Activated T-cell treated with anti-CD3 and anti-CD28 coated beads, Interleukin-2, amount 50 U/mL, for 48 hours (primary cell): ENCODE measurements at regions not wholly inside any gene's neighbourhood (a gene's known extent, or its start where the extent isn't known, plus 50 kb on each side); places are given as distances from the start of the nearest gene placed in this dataset.
"Not testable (repeated sequence)": the region's sequence is repeated elsewhere in the genome, so short reads cannot be mapped to it uniquely, and the experiment has no call there.

Source experiments
- DNase-seq, 2 experiments: peaks; one replicate each; pipeline ENCODE4 v3.0.0-alpha.2; 2020

DNA sequence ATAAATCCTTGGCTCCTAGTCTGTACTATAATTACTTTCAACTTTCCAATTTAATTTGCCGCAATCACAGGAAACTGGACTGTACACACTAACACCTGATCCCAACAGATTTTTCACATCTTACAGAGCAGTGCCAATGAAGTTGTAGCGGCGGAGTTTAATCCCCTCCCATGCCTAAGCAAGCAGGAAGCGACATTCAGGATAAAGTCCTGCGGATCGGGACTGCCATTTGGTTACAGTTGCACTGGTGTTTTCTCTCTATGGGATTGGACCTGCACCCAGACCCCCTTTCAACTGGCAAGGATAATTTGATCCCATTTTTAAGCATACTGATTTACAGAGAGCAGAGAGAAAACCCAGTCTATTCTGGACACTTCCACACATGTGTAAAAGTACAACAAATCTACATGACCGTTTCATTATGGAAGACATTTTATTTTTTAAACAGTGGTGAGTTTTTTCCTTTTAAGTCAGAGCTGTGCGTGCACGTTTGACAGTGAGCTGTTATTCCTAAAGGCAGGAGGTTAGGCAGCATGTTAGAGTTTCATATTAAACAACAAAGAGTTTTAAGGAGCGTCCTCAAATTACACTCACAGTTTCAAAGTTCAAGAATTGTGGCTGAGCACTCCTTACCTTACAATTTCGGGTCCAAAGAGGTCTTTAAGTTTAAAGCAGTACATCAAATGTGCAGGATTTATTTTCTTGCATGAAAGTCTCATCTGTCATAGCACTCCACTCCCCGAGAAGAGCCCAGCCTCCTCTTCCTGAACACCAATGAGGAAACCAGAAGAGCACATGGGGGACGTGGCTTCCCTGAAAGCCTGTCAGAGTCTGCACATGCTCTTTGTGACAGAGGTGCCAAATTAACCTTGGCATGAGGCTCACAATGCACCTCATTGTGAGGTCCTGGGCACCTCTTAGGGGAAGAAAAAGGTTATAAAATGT is 141.6 kb upstream of the RFC3 start:
- peak; percentile 26 to 31 for DNase-seq

DNA sequence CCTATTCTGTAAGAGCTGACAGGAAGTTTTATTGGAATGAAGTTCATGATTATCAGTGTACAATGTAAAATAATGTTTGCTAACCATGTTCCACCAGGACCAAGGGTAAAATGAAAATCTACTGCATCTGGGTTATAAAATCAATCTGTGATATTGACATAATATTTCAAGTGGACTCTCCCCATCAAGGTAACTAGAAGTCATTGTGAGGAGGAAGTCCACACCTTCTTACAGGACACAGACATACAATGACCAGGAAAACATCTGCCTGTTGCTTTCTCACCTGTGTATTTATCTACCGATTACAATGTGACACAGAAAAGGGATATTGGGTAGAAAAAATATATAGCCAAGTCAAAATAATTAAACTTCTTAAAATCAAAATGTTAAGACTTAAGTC is 140.7 kb upstream of the RFC3 start:
- no peak for DNase-seq

DNA sequence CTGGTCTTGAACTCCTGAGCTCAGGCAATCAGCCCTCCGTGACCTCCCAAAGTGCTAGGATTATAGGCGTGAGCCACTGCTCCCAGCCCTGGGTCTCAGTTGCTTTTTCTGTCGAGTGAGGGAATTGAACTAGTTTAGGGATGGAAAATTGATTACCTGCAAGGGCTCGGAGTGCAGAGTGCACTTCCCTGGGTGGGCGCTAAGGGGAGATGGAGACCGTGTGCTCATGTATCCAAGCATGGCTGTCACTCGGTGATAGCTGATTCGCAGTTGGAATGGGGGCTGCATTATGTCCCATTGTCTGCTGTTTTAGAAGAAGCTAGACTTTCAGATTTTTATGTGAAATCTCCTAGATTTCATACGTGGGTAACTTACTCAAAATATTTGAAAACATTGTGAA is 139.9 kb upstream of the RFC3 start:
- DNase-seq, result no peak

DNA sequence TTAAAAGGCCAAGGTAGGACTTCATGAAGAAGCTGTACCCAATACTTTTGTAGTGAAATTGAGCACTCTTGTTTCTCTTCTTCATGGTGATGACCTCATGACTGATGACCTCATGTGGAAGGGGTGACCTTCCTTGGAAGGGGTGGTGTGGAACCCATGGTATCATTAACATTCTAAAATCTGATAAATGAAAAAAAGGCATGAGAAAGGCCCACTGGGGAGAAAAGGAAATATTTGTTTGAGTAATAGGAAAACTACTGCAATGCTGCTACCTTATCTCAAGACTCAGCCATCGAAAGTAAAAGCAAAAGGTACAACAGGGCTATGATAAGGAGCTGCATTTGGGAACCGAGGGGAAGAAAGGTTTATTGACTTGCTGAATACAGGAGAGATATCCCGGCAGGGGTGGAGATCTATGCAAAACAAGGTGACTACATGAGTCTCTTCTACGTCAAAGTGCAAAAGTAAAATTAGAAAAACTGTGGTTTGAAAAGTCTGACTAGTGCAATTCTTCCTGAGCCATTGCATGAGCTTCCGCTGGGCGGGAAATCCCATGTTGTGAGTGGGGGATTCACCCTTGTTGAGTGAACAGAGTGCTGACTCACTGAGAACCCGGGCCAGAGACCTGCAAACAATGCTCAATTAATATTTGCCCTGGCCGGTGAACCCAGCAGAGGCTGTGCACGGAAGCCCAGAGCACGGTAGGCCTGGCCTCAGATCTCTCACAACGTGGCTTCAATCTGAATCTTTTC is 138.9 kb upstream of the RFC3 start:
- DNase-seq, result peak; percentile 83 to 84

DNA sequence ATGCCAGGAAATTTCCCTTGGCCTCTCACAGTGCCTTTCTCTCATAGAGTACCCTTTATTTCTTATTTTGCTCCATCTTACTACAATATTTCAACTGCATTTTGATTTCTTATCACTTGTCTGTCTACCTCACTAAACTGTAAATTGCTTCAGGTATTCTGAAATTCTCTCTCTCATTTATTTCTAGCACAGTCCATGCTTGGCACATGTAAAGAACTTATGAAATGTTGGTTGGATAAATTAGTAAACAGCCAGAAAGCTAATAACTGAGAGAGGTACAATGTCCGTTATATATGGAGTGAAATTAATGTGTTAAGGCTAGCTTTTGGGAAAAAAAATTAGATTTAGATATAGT is 138.3 kb upstream of the RFC3 start:
- DNase-seq, result no peak

DNA sequence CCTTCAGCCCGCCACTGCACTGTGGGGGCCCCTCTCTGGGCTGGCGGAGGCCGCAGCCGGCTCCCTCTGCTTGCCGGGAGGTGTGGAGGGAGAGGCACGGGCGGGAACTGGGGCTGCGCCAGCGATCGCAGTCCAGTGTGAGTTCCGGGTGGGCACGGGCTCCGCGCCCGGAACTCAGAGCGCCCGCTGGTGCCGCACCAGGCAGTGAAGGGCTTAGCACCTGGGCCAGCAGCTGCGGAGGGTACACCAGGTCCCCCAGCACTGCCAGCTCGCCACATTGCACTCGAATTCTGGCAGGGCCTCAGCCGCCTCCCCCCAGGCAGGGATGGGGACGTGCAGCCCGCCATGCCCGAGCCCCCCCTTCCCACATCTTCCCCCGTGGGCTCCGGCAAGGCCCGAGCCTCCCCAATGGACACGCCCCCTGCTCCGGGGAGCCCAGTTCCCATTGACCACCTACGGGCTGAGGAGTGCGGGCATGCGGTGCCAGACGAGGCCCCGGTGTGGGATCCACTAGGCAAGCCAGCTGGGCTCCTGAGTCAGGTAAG is 135.9 kb upstream of the RFC3 start:
- DNase-seq, result no peak

DNA sequence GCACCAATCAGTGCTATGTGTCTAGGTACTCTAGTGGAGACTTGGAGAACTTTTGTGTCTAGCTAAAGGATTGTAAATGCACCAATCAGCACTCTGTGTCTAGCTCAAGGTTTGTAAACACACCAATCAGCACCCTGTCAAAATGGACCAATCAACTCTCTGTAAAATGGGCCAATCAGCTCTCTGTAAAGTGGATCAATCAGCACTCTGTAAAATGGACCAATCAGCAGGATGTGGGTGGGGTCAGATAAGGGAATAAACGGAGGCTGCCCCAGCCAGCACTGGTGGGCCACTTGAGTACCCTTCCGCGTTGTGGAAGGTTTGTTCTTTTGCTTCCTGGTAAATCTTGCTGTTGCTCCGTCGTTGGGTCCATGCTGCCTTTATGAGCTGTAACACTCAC is 135.3 kb upstream of the RFC3 start:
- not testable (repeated sequence) for DNase-seq

DNA sequence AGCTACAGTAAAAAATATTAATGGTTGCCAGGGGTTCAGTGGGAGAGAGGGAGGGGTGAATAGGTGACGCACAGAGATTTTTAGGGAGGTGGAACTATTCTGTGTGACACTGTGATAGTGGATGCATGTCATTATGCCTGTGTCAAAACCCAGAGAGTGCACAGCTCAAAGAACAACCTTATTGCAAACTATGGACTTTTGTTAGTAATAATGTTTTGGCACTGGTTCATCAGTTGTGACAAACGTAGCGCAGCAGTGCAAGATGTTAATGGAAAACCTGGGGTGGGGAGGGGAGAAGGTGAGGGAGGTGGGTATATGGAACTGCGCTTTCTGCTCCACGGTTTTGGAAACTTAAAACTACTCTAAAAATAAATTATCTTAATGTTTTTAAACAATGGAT is 134.6 kb upstream of the RFC3 start:
- DNase-seq, result no peak

DNA sequence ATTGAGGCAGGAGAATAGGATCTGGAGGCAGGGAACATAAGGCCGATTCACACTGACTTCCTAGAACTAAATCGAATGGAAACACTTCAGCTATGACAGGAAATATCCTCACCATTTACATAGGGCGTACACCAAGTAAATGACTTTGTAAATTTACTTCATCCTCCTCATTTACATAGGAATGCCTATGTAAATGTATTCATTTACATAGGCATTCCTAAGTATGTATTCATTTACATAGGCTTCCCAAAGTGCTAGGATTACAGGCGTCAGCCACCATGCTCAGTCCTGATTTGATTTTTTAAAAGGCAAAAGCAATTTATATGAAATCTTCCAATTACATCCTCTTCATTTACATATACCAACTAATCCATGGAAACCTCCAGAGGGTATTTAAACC is 133.1 kb upstream of the RFC3 start:
- DNase-seq, result no peak

DNA sequence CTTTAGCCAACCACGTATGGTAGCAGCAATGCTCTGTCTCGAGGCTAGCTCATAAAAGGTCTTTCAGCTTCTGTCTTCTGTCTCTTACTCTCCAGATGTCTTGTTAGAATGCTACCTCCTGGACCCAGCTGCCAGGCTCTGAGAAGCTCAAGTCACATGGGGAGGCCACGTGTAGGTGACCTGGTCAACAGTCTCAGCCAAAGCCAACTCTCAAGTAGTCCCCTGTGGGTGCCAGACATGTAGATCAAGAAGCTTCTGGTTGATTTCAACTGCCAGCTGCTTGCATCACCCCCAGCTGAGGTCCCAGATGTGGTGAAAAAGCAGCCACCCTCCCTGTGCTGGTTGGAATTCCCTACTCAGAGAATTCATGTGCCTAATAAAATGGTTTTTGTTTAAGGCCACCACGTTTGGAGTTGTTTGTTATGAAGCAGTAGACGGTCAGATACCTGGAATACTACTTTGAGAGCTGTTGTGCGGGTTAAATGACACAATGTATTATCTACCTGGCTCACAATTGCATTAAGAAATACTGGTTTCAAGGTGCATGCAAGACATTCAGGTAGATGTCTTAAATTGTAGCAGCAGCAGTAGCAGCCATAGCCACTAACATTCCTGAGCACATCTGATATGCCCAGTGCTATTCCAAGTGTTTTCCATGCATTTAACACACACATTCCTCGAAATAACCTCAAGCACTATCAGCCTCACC is 131.0 kb upstream of the RFC3 start:
- DNase-seq, result no peak

DNA sequence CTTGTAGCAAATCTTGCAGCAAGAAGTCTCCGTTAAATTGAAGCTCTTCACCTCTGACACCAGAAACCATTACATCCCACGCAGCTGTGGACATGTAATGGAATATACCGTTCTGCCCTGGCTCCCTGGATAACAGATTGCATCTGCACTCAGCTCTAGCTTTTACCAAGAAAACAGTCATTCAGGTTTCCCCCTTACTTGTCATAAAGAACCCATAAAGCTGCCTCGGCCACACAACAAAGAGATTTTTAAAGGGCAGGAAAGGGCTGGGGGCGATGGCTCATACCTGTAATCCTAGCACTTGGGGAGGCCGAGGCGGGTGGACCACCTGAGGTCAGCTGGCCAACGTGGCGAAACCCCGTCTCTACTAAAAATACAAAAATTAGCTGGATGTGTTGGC is 127.6 kb upstream of the RFC3 start:
- DNase-seq, result no peak

DNA sequence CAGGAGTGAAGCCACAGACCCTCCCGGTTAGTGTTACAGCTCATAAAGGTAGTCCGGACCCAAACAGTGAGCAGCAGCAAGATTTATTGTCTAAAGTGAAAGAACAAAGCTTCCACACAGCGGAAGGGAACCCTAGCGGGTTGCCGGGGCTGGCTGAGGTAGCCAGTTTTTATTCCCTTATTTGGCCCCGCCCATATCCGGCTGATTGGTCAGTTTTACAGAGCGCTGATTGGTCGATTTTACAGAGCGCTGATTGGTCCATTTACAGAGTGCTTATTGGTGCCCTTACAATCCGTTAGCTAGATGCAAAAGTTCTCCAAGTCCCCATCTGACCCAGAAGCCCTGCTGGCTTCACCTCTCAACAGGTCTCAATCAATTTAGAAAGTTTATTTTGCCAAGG is 126.0 kb upstream of the RFC3 start:
- no peak for DNase-seq

DNA sequence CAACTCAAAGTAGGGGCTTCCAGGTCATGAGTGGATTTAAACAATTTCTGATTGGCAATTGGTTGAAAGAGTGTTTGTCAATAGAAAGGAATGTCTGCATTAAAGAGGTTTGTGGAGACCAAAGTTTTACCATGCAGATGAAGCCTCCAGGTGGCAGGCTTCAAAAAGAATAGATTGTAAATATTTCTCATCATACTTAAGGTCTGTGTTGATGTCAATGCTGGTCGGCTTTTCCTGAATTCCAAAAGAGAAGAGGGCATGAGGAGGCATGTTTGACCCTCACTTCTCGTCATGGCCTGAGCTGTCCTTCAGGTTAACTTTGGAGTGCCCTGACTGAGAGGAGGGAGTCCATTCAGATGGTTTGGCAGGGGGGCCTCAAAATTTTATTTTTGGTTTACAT is 125.4 kb upstream of the RFC3 start:
- DNase-seq, result no peak

DNA sequence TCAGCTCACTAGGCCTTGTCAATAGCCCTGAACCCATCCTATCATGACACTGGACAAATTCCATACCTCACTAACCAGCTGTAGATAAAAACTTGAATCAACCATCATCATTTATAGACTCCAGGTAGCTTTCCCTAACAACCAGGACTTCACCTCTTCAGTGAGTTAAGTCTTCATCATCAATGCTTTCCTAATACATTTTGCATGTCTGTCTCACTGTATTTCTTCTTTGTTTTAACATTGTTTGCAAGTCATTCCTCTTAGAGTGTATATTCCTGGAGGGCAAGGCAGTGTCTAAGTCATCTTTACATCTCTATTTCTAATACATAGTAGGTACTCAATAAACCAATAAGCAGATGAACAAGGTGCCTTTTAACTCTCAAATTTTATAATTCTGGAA is 123.4 kb upstream of the RFC3 start:
- DNase-seq, result no peak

DNA sequence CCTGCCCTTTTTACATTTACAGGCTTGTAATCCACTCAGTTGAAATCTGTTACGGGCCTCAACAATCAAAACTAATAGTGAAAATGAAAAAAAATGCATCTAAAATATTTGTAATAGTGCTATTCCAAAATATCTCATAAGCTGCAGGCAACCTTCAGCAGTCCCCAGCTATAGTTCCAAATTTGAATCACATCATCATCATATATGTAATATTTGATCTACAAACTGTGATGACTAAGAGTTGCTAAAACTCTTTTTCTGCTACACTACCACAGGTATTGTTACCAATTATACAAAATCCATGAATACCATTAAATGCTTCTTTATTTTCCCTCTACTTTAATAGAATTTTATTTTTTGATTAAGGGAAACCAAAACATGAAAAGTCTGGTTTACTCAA is 121.4 kb upstream of the RFC3 start:
- no peak for DNase-seq

DNA sequence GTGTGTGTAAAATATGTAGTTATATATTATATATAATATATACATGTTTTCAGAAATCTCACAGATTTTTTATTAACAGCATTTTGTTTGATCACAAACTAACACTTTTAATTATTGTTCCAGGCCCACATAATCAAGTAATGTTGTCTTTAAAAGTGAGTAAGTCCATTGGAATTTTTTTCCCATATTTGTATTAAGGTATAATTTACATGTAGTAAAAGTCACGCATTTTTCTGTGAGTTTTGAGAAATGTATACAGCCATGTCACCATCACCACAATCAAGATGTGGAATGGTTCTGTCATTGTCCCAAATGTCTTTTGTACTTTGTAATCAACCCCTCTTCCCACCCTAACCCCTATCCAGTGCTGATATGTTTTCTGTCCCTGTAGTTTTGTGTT is 120.0 kb upstream of the RFC3 start:
- DNase-seq, result no peak

DNA sequence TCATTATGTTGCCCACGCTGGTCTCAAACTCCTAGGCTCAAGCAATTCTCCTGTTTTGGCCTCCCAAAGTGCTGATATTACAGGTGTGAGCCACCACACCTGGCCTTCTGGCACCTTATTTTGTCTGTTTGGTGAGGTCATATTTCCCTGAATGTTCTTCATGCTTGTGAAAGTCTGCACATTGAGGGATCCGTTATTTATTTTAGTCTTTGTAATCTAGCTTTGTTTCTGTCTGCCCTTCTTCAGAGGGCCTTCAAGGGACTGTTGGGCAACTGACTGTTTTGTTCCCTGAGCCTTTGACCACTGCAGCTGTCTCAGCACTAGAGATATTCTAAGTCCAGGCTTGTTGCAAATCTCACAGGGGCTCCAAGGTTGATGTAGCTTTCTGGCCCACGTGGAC is 110.5 kb upstream of the RFC3 start:
- DNase-seq, result no peak

DNA sequence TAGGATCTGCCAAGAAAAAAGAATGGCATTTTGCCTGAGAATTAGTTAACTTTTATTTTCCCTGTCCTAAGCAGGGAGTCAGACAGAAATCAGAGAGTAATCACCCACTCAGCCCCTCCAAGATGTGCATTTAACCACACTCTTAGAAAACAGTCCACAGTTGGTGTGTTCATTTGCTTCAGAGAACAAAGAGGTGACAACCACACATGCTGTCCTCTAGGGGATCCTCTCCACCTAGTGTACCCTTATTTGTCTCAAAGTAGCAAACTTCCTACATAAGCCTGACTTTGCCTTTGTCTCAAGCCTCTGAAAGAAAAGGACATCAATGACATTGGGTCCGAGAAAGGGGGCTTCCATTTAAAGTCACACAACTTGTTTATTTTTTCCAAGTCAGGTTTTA is 107.0 kb upstream of the RFC3 start:
- no peak for DNase-seq

DNA sequence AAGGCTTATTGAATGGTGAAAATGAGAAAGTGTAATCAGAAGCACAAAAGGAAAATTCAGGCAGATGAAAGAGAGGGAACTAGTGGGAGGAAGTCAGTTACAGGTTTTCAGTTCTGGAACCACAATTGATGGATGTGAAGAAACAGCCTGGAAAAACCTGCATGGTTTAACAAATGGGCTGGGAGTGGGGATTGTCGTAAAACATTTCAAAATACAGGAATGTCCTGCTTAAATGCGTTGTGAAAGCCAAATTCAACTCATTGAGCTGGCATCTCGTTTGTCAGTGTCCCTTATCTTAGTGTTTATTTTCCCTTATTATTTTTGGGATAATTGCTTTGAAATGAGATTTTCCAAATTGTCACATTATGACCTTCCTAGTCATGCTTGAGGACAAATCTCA is 106.5 kb upstream of the RFC3 start:
- no peak for DNase-seq

DNA sequence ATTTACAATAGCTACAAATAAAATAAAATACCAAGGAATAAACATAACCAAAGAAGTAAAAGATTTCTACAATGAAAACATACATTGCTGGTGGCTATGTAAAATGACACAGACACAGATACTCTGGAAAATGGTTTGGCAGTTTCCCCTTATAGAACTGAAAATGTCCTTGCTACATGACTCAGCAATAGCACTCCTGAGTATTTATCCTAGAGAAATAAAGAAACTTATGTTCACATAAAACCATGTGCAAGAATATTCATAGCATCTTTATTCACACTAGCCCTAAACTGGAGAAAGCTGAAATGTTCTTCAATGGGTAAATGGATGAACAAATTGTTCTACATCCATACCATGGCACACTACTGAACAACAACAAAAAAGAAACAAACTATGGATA is 100.2 kb upstream of the RFC3 start:
- no peak for DNase-seq

DNA sequence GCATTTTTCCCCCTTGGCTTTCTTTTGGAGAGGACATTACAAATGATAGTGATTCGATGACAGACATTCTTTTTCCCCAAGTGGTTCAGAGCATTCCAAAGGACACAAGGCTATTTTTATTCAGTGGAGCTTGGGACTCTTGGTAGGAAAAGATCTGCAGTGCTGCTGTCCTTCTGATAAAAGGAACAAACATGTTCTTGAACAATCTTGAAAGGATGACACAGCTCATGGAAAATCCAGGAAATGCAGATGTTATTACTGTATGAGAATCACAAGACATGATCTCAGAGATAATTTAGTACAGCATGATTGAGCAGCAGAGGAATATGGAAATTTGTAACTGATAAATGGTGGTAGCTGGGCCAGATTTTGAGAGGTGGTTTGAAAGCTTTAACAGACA is 96.2 kb upstream of the RFC3 start:
- no peak for DNase-seq

DNA sequence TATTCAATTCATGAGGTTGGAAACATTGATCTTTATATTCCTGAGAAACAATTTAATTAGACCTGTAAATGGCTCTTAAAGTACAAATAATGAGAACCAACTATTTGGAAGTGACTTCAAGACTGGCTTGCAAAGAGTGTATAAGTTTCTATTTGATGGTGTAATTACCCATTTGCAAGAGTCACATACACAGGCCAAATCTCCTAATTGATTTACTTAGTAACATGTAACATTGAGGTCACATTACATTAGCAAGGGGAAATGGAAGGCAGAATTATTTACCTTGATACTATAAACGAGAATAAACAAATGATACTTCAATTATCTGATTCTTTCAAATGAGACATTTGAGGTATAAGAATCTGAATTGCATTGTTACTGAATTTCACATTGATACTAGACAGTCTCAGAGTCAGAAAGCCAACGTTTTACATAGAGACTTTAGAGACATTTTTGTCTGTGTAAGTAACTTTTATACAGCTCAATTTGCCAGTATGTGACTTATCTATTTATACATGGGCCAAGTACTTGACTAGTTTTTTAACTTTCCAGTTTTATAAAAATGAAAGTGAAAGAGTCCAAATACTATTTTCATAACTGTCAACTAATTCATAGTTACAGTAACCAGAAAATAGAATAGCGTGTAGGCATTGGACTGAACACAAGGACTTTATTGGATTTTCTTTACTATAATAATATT is 95.6 kb upstream of the RFC3 start:
- no peak for DNase-seq

DNA sequence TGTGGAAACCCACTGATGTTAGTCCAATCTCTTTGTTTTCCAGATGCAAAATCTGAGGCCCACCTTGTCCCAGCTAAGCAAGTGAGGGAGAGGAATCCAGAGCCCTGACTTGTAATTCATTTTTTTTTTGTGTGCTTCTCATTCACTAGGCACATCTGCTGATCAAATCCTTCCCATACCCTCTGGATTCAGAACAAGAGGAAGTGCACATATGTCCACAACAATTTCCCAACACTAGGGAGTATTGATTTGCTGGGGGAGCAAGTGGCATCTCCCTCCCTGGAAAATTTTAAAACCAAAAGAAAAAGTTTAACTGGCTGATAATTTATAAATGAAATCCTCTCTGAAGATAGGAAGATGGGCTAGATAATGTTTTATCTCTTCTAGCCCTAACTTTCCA is 94.6 kb upstream of the RFC3 start:
- no peak for DNase-seq
